NCI-H82 (cell line): ENCODE measurements at regions not wholly inside any gene's neighbourhood (a gene's known extent, or its start where the extent isn't known, plus 50 kb on each side); places are given as distances from the start of the nearest gene placed in this dataset.
"Not testable (repeated sequence)": the region's sequence is repeated elsewhere in the genome, so short reads cannot be mapped to it uniquely, and the experiment has no call there.

Experiments used
- DNase-seq: peaks from one replicate; lab custom pipeline; 2025; lab: John Stamatoyannopoulos, UW

DNA sequence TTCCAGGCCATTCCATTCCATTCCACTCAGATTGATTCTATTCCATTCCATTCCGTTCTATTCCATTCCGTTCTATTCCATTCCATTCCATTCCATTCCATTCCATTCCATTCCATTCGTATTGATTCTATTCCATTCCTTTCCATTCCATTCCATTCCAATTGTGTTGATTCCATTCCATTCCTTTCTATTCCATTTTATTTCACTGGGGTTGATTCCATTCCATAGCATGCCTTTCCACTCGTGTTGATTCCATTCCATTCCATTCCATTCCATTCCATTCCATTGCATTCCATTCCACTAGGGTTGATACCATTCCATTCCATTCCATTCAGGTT is 1142.3 kb downstream of the RPIA start:
- DNase-seq: no peak

DNA sequence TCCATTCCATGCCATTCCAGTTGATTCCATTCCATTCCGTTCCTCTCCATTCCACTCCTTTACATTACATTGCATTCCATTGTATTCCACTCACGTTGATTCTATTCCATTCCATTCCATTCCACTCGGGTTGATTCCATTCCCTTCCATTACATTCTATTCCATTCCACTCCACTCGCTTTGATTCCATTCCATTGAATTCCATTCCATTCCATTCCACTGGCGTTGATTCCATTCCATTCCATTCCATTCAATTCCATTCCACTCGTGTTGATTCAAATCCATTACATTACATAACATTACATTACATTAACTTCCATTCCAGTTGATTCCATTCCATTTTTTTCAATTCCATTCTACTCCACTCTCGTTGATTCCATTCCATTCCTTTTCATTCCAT is 1142.8 kb downstream of the RPIA start:
- no peak for DNase-seq

DNA sequence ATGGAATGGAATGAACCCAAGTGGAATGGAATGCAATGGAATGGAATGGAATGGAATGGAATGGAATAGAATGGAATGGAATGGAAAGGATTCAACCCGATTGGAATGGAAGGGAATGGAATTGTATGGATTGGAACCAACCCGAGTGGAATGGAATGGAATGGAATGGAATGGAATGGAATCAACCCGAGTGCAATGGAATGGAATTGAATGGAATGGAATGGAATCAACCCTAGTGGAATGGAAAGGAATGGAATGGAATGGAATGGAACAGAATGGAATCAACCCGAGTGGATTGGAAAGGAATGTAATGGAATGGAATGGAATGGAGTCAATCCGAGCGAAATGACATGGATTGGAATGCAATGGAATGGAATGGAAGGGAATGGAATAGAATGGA is 1144.9 kb downstream of the RPIA start:
- not testable (repeated sequence) for DNase-seq

DNA sequence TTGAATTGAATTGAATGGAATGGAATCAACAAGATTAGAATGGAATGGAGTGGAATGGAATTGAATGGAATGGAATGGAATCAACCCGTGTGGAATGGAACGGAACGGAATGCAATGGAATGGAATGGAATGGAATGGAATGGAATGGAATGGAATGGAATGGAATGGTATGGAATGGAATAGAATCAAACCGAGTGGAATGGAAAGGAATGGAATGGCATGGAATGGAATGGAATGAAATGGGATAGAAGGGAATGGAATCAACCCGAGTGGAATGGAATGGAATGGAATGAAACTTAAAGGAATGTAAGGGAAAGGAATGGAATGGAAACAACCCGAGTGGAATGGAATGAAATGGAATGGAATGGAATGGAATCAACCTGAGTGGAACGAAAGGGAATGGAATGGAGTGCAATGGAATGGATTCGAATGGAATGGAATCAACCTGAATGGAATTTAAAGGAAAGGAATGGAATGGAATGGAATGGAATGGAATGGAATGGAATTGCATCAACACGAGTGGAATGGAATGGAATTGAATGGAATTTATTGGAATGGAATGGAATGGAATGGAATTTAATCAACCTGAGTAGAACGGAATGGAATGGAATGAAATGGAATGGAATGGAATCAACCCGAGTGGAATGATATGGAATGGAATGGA is 1146.6 kb downstream of the RPIA start:
- DNase-seq: no peak

DNA sequence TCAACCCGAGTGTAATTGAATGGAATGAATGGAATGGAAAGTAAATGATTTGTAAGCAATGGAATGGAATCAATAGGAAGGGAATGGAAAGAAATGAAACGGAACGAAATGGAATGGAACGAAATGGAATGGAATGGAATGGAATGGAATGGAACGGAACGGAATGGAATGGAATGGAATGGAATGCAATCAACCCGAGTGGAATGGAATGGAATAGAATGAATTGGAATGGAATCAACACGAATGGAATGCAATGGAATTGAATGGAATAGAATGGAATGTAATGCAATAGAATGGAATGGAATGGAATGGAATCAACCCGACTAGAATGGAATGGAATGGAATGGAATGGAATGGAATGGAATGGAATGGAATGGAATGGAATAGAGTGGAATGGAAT is 1148.7 kb downstream of the RPIA start:
- not testable (repeated sequence) for DNase-seq

DNA sequence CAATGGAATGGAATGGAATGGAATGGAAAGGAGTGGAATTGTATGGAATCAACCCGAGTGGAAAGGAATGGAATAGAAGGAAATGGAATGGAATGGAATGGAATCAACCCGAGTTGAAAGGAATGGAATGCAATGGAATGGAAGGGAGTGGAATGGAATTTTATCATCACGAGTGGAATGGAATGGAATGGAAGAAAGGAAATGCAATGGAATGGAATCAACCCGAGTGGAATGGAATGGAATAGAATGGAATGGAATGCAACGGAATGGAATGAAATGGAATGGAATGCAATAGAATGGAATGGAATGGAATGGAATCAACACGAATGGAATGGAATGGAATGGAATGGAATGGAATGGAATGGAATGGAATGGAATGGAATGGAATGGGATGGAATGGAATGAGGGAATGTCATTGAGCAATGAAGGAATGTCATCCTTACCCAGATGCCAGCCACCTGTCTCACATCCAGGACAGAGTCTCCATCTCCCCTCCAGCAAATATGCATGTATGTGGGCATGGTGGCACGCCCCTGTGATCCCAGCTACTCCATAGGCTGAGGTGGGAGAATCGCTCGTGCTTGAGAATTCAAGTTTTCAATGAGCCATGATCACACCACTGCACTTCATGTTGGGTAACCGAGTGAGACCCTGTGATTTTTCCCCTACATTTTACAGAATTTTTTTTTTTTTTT is 1149.5 kb downstream of the RPIA start:
- not testable (repeated sequence) for DNase-seq

DNA sequence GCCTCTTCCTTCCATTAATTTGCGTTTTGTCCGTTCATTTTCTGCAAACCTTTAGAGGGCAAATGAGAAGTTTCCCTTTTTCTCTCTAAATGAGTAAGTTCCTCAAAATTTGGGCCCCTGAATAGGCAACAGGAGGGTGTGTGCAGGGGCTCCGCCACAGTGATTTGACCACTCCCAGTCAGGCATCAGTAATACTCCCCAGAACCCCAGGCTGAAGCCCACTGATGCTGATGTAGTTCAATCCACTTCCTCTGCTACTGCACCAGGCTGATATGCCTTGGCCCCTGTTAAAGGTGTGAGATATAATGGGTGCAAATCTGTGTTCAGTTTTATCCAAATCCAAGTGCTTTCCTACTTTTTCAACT is 1150.0 kb downstream of the RPIA start:
- DNase-seq: no peak

DNA sequence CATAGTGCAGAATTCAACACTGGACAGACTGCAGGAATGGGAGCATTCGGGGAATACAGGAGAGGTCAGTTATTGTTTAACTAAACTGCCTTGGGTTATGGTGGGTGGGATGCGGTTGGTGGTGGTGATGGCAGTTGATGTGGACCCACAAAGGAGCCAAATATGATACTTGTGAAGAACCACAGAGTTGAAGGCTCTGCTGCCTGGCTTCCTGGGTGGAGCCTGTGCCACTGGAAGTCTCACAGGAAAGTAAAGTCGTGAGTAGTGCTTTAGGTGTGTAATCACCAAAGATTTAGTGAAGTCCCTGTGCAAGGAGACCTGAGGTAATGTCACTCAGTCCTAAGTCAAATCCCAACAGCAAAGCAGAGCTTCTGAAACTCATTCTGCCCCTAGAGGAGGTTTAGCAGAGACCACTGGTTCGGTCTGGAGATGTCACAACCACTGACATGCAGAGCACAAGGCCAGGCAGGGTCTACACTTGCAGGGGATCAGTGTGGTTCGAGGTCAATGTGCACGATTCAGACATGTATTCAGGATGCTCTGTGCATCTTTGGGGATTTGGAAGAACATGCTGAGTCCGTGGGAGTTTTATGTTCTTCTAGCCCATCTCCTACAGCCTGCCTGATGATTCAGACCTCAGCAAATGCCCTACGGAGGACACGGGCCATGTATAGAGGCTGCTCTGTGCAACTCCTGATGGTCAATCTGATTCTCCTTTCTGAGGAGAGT is 1150.9 kb downstream of the RPIA start:
- no peak for DNase-seq

DNA sequence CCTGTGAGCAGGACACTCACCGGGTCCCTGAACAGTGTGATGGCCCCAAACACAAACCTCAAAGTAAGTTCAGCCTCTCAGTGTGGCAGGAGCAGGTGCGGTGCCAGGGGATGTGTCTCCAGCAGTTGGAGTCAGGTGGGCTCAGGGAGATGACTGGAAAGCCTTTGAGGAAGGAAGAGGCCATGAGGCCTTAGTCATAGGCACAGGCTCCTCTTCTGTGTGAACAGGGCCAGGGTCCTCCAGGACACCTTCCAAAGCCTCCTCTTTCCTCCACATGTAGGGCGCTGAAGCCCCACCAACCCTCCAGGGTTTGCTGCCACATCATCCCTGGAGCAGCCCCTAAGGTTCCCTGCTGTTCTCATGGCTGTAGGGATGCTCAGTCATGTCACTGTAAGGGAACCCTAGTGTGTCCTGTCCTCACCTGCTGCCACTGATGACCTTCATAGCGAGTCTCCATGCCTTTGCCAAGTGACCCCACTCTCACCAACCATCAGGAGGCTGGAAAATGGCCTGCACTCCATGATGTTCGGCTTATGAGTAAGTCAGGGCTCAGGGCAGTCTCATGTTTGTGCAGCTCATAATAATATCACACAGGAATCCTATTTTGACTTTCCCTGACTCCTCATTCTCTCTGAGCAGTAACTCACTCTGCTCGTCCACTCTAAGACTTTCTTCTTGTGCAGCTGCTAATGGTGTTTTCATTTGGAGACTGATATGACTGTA is 1152.9 kb downstream of the RPIA start:
- no peak for DNase-seq

DNA sequence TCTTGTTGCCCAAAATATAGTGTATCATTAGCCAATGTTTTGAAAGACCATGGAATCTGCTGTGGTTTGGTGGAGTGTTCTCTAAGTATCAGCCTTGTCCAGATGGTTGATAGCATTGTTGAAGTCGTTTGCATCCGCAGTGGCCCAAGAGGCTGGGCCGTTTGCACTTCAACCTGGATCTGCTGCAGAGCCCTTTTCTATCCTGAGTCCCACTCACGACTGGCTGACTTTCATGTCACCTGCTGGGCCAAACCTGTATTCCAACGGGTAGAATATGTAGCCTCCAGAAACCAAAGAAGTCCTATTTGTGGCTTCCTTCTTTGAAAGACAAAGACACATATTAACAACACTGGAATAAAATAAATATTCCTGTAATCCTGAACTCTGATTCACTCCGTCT is 1154.1 kb downstream of the RPIA start:
- no peak for DNase-seq

DNA sequence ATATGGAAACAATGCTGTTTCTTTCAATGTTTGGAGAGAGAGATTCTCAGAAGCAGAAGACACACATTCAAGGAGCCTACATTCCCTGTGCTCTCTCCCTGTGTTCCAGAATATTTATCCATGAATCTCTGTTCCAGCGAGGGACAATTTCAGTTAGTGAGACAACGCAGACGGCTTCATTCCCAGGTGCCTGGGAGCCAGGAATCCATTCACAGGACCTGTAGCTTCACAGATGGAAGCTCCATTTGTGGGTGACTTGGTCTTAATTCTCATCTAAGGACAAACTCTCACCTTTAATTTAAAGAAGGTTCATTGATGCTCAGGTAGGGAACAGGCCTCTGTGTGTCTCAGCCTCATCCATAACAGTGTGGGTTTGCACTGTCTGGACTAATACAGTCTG is 1156.6 kb downstream of the RPIA start:
- no peak for DNase-seq

DNA sequence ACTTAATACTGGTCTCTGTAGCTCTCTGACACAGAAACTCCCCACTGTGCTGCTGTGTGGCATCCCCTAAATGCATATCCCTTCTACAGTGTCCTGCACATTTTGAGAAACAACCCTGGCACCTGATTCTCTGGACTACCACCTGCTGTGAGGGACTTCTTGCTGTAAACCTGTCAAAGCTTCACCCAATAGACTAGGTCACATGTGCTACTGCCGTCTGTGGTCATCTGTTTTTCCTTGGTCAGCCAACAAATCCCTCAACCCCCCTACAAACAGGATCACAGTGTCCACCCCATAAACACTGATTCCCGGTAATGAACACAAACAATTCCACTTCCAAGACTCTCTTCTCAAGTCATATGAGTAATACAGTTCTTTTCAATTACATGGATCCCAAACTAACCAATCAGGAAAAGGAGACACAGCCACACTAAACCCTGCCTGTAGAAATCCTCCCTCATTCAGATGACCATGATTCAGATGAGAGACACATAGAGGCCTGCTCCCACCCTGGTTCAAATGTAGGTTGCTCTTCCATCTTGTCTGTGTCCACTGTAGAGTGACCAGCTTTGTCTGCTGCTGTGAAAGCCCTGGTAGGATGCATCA is 1157.4 kb downstream of the RPIA start:
- no peak for DNase-seq

DNA sequence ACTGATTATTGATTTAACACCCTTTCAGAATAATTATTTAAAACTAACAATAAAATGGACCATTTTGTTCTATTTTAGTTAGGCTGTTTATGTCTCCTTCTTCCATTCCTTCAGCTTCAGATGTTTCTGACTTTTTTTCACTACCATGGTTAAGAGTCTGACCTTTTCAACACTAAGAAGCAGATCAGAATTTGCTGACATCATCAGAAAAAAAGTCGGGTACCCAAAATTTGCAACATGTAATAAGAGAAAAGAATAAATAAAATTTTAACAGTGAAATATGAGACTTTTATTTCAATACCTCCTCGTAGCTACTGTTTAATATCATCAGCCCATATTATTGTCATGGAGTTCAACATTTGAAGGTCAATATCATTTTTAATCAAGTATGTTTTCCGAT is 1158.3 kb downstream of the RPIA start:
- DNase-seq: no peak

DNA sequence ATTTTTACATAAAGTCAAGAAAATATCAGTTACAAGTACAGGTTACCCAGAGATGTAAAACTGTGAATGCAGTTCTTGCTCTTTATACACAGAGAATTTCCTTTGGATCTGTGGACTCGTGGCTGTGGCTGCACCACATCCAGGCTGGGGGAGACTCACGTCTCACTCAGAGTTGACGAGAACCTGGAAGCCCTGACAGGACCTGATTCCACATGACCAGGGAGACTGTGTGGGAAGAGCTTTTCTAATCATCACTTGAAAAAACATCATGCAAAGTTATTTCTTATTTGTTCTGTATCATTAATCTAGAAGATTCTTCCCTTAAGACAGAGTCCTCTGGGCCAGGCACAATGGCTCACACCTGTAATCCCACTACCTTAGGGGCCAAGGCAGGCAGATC is 1159.0 kb downstream of the RPIA start:
- DNase-seq: no peak

DNA sequence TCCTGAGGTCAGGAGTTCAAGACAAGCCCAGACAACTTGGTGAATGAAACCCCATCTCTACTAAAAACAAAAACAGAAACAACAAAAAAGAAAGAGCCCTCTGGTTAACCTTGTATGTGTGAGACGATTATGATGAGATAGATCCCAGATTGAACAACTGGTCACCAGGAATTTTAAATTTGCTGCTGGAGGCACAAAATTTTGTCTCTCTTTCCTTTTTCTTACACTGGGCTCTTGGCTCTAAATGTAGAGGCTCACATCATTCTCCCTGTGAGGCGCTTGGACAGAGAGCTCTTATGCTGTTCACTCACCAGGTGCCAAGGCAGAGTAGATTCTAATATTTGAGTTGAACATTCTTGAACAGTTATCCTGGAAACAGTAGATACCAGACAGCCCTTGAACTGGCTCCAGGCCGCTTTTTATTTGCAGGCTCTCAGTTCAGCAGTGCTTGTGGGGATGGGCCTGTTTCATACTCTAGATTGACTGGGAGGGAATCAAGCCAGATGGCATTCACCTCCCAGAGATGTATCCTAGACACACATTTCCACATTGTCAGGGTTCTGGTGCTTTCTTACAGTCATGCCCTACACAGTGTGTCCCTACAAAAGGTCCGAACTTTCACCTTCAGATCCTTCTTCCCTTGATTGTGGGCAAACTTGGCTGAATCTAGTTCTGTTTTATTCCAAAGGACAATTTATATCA is 1159.6 kb downstream of the RPIA start:
- DNase-seq: no peak

DNA sequence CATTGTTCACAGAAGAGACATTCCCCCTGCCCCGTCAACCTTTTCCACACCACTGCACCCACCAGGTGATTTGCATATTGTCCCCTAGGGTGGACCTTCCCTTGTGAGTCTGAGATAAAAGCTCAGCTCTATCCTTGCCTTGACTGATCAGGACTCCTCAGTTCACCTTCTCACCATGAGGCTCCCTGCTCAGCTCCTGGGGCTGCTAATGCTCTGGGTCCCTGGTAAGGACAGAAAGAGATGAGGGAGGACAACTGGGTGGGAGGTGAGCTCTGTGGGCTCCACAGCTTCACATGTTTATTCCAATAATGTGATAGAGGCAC is 1160.1 kb downstream of the RPIA start:
- DNase-seq: no peak

DNA sequence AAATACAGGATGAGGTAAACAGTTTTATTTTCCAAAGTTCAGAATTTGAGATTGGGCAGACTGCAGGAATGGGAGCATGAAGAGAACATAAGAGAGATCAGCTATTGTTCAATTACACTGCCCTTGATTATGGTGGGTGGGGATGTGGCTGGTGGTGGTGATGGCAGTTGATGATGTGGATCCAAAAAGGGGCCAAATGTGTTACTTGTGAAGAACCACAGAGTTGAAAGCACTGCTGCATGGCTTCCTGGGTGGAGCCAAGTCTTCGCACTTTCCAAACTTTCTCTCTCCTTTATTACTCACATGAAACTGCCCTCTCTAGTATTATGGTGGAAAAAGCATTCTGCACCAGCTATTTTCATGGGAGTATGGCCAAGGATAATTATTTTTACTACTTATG is 1162.0 kb downstream of the RPIA start:
- DNase-seq: not testable (repeated sequence)

DNA sequence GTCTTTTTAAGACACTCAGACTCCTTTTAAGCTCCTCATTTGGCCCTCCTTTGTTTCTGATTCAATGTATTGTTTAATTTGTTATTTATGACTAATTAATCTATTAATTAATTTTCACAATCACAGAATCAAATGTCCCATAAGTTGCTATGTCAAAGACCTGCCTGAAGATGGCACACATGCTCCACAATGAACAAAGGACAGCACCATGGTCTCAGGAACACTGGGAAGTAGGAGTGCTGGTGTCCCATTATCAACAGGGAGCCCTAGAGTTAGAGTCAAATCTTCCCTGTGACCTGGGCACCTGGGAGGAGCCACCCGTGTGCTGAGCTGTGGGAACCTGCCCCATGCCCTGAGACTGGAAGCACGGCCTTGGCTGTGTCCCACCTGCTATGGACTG is 1164.3 kb downstream of the RPIA start:
- DNase-seq: not testable (repeated sequence)

DNA sequence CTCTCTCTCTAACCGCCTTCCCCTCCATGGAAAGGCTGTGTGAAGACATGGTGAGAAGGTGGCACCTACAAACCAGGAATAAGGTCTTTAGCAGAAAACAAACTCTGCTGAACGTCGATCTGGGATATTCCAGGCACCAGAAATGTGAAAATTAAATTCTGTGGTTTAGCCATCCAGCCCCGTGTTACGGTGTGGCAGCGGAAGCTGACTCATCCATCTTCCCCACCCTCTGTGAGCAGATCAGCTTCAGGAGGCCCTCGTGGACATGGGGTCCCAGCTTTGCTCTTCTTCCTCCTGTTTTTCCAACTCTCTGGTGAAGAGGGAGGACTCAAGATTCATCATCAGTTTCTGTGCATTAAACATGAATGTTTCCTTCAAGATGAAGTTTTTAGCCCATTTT is 1164.8 kb downstream of the RPIA start:
- DNase-seq: not testable (repeated sequence)

DNA sequence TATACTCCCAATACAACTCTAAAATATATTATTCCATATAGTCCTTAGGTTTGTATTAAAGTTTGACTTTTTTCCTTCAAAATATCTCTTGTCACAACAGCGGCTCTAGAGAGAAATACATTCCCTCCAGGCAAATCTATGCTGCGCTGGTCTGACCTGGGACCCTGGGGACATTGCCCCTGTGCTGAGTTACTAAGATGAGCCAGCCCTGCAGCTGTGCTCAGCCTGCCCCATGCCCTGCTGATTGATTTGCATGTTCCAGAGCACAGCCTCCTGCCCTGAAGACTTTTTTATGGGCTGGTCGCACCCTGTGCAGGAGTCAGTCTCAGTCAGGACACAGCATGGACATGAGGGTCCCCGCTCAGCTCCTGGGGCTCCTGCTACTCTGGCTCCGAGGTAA is 1170.7 kb downstream of the RPIA start:
- not testable (repeated sequence) for DNase-seq

DNA sequence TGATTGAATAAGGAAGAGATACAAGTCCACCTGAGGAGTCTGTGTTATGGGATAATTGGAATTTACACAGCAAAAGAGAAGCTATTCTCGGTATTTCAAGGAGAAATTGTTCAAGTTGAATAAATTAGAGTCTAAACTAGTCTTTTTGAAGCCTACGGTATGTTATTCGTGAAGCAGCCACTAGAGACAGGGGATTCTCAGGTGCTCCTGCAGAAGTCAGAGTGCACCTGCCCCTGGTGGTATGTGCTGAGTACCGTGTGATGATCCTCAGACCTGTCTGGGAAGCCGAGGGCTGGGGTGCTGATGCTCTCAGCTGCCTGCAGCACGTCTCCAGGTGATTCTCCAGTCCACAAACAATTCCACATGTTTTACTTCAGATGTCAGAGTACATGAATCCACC is 1171.7 kb downstream of the RPIA start:
- DNase-seq: not testable (repeated sequence)
